Transverse colon (tissue), 4 donors: ENCODE measurements at regions not wholly inside any gene's neighbourhood (a gene's known extent, or its start where the extent isn't known, plus 50 kb on each side); places are given as distances from the start of the nearest gene placed in this dataset.

Experiments used
- CTCF ChIP-seq, 5 experiments: fragments of 200-600 bp in 3 of 5; fragments of 450-650 bp in 2 of 5; sonication (generic) in 3 of 5; IDR thresholded peaks; 1 replicate in 2 of 5; 2 replicates in 3 of 5; pipeline ENCODE4 v1.5.1; 2016 to 2017; ENCODE audit warnings: antibody characterized with exemption in 5 of 5, inconsistent platforms in 3 of 5, mild to moderate bottlenecking in 2 of 5, moderate library complexity in 1 of 5
- EP300 ChIP-seq: sonication (generic); formaldehyde crosslinking; IDR thresholded peaks from one replicate; pipeline ENCODE4 v1.6.1; 2017; ENCODE audit warnings: antibody characterized with exemption, low read depth
- POLR2A ChIP-seq: fragments of 450-650 bp; IDR thresholded peaks from one replicate; pipeline ENCODE4 v1.6.1; 2016; ENCODE audit warnings: antibody characterized with exemption, mild to moderate bottlenecking, moderate library complexity
- POLR2AphosphoS5 ChIP-seq, 3 donors: sonication (generic); formaldehyde crosslinking; IDR thresholded peaks; one replicate each; pipeline ENCODE4 v1.6.1; 2016; ENCODE audit warnings: antibody characterized with exemption in 3 of 3

- TF ChIP-seq CTCF (IDR thresholded peaks at IDR 0.05) (no peak), POLR2A (no peak), EP300 (no peak), POLR2AphosphoS5 (IDR thresholded peaks at IDR 0.05) (no peak)
These were observed 581.5 kb upstream of the CA10 start for GRCh38 chr17:52740006-52740405.
